T-helper 22 cell (primary cell): ENCODE measurements at regions not wholly inside any gene's neighbourhood (a gene's known extent, or its start where the extent isn't known, plus 50 kb on each side); places are given as distances from the start of the nearest gene placed in this dataset.

ENCODE experiments used
- DNase-seq: peaks from one replicate; pipeline ENCODE4 v3.0.0-alpha.2; 2020; ENCODE audit warnings: low read depth

GRCh38 chr3:182725372-182726251 lies 67.7 kb upstream of the ATP11B start:
- DNase-seq = no peak

GRCh38 chr3:182726258-182727142 lies 66.8 kb upstream of the ATP11B start:
- DNase-seq = no peak

GRCh38 chr3:182728238-182728637 lies 65.1 kb upstream of the ATP11B start:
- DNase-seq = no peak

- no peak for DNase-seq
Observed at GRCh38 chr3:182729903-182730674, 63.2 kb upstream of the ATP11B start.

GRCh38 chr3:182730675-182731042 lies 62.6 kb upstream of the ATP11B start:
- no peak for DNase-seq

GRCh38 chr3:182731764-182732163 lies 61.5 kb upstream of the ATP11B start:
- DNase-seq = no peak

GRCh38 chr3:182732232-182733015 lies 60.9 kb upstream of the ATP11B start:
- no peak for DNase-seq

GRCh38 chr3:182735672-182736071 lies 57.6 kb upstream of the ATP11B start:
- DNase-seq = no peak

GRCh38 chr3:182737825-182738224 lies 55.5 kb upstream of the ATP11B start:
- DNase-seq = no peak

- DNase-seq = no peak
Observed at GRCh38 chr3:182738583-182739411, 54.5 kb upstream of the ATP11B start.

- DNase-seq = no peak
Observed at GRCh38 chr3:182739619-182740018, 53.7 kb upstream of the ATP11B start.

- DNase-seq = no peak
Observed at GRCh38 chr3:182740710-182741109, 52.6 kb upstream of the ATP11B start.

GRCh38 chr3:182741214-182741613 lies 52.1 kb upstream of the ATP11B start:
- no peak for DNase-seq
